ENCODE measurements at regions not wholly inside any gene's neighbourhood (a gene's known extent, or its start where the extent isn't known, plus 50 kb on each side); places are given as distances from the start of the nearest gene placed in this dataset.

DNA sequence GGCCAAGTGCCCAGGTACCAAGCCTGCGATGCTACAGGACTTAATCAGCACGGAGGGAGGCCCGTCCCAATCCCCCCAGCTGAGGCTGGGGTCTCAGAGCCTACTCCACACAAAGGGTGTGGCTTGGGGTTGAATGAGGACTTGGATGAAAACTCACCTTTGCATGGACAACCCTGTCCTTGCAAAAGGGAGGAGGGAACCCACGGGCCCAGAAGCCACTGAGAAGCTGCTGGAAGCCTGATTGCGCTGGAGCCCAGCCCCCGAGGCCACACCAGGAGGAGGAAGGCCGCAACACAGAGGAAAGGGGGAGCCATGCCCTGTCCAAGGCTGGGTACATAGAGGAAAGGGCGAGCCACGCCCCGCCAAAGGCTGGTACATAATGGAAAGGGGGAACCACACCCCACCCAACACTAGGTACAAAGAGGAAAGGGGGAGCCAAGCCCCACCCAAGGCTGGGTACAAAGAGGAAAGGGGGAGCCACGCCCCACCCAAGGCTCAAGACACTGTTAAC, 158.8 kb downstream of the DLL1 start:
- H3K4me3 ChIP-seq (ENCODE audit: control insufficient read depth, low read depth, low read length), result no peak overlapping the region
- no peak for DNase-seq (ENCODE audit: low read depth)
- no peak for TF ChIP-seq CTCF (IDR thresholded peaks at IDR 0.05; ENCODE audit: control insufficient read depth, insufficient read depth, low read depth, low read length, missing control alignments)

- no peak for TF ChIP-seq CTCF (IDR thresholded peaks at IDR 0.05; ENCODE audit: control insufficient read depth, insufficient read depth, low read depth, low read length, missing control alignments)
- H3K4me3 ChIP-seq (ENCODE audit: control insufficient read depth, low read depth, low read length), result no peak overlapping the region
- no peak for DNase-seq (ENCODE audit: low read depth)
Measured at GRCh38 chr6:170131351-170131750, 159.5 kb downstream of the DLL1 start.

- no peak overlapping the region for H3K4me3 ChIP-seq (ENCODE audit: control insufficient read depth, low read depth, low read length)
- TF ChIP-seq CTCF (IDR thresholded peaks at IDR 0.05; ENCODE audit: control insufficient read depth, insufficient read depth, low read depth, low read length, missing control alignments), result no peak
- no peak for DNase-seq (ENCODE audit: low read depth)
Measured at GRCh38 chr6:170130771-170131241, 160.1 kb downstream of the DLL1 start.

DNA sequence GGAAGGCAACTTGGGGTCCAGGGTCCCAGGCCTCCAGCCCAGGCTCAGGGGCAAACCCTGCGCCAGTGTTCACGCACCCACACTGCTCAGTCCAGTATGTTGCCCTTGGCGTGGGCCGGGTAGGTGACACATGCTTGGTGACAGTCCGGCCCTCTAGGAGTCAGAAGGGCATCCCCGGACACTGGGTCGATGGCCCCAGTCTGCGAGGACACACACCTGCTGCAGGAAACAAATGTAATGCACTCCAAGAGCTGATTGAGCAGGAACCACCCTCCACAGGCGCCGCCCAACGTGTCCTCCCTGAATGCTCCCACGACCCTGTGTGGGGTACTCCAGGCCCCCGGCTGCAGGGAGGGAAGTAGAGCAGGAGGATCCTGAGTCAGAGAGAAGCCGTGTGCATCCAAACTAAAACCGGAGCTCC, 160.7 kb downstream of the DLL1 start:
- no peak for DNase-seq (ENCODE audit: low read depth)
- no peak overlapping the region for H3K4me3 ChIP-seq (ENCODE audit: control insufficient read depth, low read depth, low read length)
- TF ChIP-seq CTCF (IDR thresholded peaks at IDR 0.05; ENCODE audit: control insufficient read depth, insufficient read depth, low read depth, low read length, missing control alignments), result no peak

DNA sequence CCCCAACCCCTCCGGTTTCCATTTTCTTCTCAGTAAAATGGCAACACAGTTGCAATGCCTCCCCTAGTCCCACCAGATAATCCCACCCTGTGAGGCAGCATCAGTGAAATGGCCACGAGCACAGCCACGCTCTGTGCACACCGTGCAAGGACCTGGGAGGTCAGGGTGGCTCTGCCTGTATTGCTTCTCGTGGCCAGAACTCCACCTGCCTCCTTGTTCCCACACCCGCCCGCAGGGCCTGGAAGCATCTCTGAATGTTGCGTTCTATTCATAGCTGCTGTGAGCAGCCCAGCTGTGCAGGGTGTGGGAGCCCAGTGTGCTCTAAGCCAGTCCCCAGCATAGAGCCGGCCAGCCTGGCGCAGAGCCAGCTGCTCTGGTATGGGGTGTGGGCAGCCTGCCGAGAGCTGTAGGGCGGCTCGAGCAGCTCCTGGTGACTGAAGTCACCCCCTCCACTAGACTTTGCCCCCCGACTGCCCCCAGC, 161.1 kb downstream of the DLL1 start:
- no peak for DNase-seq (ENCODE audit: low read depth)
- no peak overlapping the region for H3K4me3 ChIP-seq (ENCODE audit: control insufficient read depth, low read depth, low read length)
- no peak for TF ChIP-seq CTCF (IDR thresholded peaks at IDR 0.05; ENCODE audit: control insufficient read depth, insufficient read depth, low read depth, low read length, missing control alignments)

DNA sequence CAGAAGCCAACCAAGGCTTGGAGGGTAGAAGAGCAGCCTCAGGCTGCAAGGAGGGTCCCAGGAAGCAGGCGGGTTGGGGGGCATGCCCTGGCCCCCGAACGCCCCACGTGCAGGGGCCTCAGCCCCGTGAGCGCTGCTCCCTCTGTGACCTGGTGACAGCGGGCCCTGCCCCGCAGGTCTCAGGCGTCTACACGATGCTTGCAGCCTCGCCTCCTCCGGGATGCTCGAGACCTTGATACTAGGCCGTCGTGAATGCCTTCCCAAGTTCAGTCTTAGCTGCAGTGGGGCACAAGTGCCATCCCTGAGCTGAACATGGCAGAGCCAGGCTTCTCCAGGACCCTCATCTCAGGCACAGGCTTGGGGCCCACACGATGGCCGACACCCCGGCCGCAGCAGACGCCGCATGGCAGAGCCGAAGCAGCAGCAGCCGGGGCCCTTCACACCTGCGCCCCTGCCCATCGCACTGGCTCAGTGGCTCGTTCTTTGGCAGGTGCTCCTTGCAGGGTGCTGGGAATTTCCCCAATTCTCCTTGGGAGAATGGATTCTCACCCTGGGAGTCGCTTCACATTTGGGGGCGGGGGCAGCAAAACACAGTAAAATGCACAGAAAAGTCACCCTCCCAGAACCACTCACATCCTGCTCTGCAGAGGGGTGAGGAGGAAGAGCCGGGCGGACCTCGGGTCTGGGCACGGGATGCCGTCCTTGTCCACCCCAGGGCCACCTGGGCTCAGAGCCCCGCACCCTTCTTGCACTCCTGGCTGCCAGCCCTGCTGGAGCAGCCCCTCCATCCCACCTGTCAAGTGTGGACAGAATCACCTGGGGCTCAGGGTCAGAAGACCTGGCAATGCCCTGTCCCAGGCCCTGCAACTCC, 161.8 kb downstream of the DLL1 start:
- no peak for DNase-seq (ENCODE audit: low read depth)
- no peak for TF ChIP-seq CTCF (IDR thresholded peaks at IDR 0.05; ENCODE audit: control insufficient read depth, insufficient read depth, low read depth, low read length, missing control alignments)
- no peak overlapping the region for H3K4me3 ChIP-seq (ENCODE audit: control insufficient read depth, low read depth, low read length)
